Right ventricle myocardium superior (tissue), 1 donor: ENCODE measurements at regions not wholly inside any gene's neighbourhood (a gene's known extent, or its start where the extent isn't known, plus 50 kb on each side); places are given as distances from the start of the nearest gene placed in this dataset.
A peak's percentile ranks its signal among the peaks of the same experiment; 100 is the strongest.

Source experiments
- ATAC-seq: fragments of 200-7000 bp; cut with Tn5 transposase; one replicate; pipeline ENCODE4 v1.9.1; 2020; ENCODE audit warnings: mild to moderate bottlenecking; ENCODE audit not compliant: poor library complexity
- DNase-seq: peaks from one replicate; pipeline ENCODE4 v3.0.0-alpha.2; 2020
- intact Hi-C: fragments of 100-400 bp; cut with DNase I; formaldehyde crosslinking; loops from one replicate; pipeline ENCODE4 v1.11.2; 2022
- donor health status: DM: no; HTN: yes; CAD: no; lungs with severe emphysema.

GRCh38 chr2:122935506-122935905 lies 1089.6 kb upstream of the CNTNAP5 start:
- intact Hi-C loops = no loop called here
- no peak for DNase-seq
- no peak for ATAC-seq

- DNase-seq (no peak), ATAC-seq (no peak)
- intact Hi-C loops = no loop called here
Observed at GRCh38 chr2:122939796-122940195, 1085.3 kb upstream of the CNTNAP5 start.

- ATAC-seq (no peak), DNase-seq (no peak)
- intact Hi-C loops = no loop called here
Observed at GRCh38 chr2:122949523-122949922, 1075.6 kb upstream of the CNTNAP5 start.

- ATAC-seq = no peak
- intact Hi-C loops = no loop called here
Observed at GRCh38 chr2:122955776-122956175, 1069.3 kb upstream of the CNTNAP5 start.

GRCh38 chr2:122960759-122961641 lies 1064.1 kb upstream of the CNTNAP5 start:
- DNase-seq = no peak
- no peak for ATAC-seq
- intact Hi-C loops = no loop called here

More at GRCh38 chr2:122955776-122956175, 1069.3 kb upstream of the CNTNAP5 start:
- no peak for DNase-seq

GRCh38 chr2:122966461-122966860 lies 1058.6 kb upstream of the CNTNAP5 start:
- ATAC-seq = no peak
- DNase-seq = no peak
- intact Hi-C loops = no loop called here

- intact Hi-C loops = no loop called here
- no peak for ATAC-seq
- DNase-seq = no peak
Observed at GRCh38 chr2:122977580-122977979, 1047.5 kb upstream of the CNTNAP5 start.

GRCh38 chr2:122980671-122981070 lies 1044.4 kb upstream of the CNTNAP5 start:
- DNase-seq (peak; percentile 52), ATAC-seq (peak; percentile 89)
- intact Hi-C loops = no loop called here

- intact Hi-C loops = no loop called here
- ATAC-seq (no peak), DNase-seq (no peak)
Observed at GRCh38 chr2:122982936-122983335, 1042.2 kb upstream of the CNTNAP5 start.

GRCh38 chr2:122988395-122989221 lies 1036.5 kb upstream of the CNTNAP5 start:
- ATAC-seq = no peak
- intact Hi-C loops = no loop called here

GRCh38 chr2:122993592-122993991 lies 1031.5 kb upstream of the CNTNAP5 start:
- intact Hi-C loops = no loop called here
- ATAC-seq (no peak), DNase-seq (no peak)

More at GRCh38 chr2:122988395-122989221, 1036.5 kb upstream of the CNTNAP5 start:
- no peak for DNase-seq

- ATAC-seq = no peak
- DNase-seq = no peak
- intact Hi-C loops = no loop called here
Observed at GRCh38 chr2:122999258-122999657, 1025.8 kb upstream of the CNTNAP5 start.

GRCh38 chr2:122999821-123000220 lies 1025.3 kb upstream of the CNTNAP5 start:
- no peak for ATAC-seq
- DNase-seq = no peak
- intact Hi-C loops = no loop called here

GRCh38 chr2:123002660-123003248 lies 1022.3 kb upstream of the CNTNAP5 start:
- intact Hi-C loops = no loop called here
- no peak for DNase-seq
- no peak for ATAC-seq

- DNase-seq = no peak
- no peak for ATAC-seq
- intact Hi-C loops = no loop called here
Observed at GRCh38 chr2:123015186-123015585, 1009.9 kb upstream of the CNTNAP5 start.

GRCh38 chr2:123035541-123035940 lies 989.5 kb upstream of the CNTNAP5 start:
- no peak for DNase-seq
- no peak for ATAC-seq
- intact Hi-C loops = no loop called here

- no peak for DNase-seq
- intact Hi-C loops = no loop called here
- ATAC-seq = no peak
Observed at GRCh38 chr2:123036300-123036699, 988.8 kb upstream of the CNTNAP5 start.

GRCh38 chr2:123040506-123040905 lies 984.6 kb upstream of the CNTNAP5 start:
- DNase-seq = no peak
- intact Hi-C loops = no loop called here
- no peak for ATAC-seq

GRCh38 chr2:123043458-123043857 lies 981.6 kb upstream of the CNTNAP5 start:
- intact Hi-C loops = no loop called here
- DNase-seq (no peak), ATAC-seq (no peak)
